ENCODE measurements at regions not wholly inside any gene's neighbourhood (a gene's known extent, or its start where the extent isn't known, plus 50 kb on each side); places are given as distances from the start of the nearest gene placed in this dataset.

DNA sequence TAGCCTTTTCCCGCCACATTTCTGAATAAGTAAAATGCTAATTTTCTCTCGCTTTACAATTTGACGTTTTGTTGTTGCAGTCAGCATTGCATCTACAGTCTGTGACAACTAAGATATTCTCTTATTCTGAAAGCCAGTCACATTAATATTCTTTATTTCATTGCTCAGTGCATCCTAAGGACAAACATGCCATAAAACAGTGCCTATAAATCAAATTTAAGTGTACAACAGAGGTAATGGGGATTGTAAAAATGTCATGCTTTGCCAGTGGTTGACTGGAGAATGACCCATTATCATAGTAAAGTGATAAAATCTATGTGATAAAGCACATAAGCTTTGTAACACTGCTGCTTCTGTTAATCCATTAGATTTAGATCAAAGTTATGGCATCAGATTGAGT, 1850.0 kb upstream of the ACO1 start:
- TF ChIP-seq, protein P1, sequence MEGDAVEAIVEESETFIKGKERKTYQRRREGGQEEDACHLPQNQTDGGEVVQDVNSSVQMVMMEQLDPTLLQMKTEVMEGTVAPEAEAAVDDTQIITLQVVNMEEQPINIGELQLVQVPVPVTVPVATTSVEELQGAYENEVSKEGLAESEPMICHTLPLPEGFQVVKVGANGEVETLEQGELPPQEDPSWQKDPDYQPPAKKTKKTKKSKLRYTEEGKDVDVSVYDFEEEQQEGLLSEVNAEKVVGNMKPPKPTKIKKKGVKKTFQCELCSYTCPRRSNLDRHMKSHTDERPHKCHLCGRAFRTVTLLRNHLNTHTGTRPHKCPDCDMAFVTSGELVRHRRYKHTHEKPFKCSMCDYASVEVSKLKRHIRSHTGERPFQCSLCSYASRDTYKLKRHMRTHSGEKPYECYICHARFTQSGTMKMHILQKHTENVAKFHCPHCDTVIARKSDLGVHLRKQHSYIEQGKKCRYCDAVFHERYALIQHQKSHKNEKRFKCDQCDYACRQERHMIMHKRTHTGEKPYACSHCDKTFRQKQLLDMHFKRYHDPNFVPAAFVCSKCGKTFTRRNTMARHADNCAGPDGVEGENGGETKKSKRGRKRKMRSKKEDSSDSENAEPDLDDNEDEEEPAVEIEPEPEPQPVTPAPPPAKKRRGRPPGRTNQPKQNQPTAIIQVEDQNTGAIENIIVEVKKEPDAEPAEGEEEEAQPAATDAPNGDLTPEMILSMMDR (IDR thresholded peaks at IDR 0.05) = no peak
- TF ChIP-seq POLR2A (IDR thresholded peaks at IDR 0.05) = no peak
- TF ChIP-seq POLR2AphosphoS5 (IDR thresholded peaks at IDR 0.05) = no peak

Measured in prostate gland (tissue), 2 donors.